ENCODE measurements at regions not wholly inside any gene's neighbourhood (a gene's known extent, or its start where the extent isn't known, plus 50 kb on each side); places are given as distances from the start of the nearest gene placed in this dataset.

GRCh38 chr21:35222021-35222420 is 172.9 kb upstream of the RUNX1 start:
- Histone ChIP-seq H3K4me3 (no peak overlapping the region), H3K27ac (ENCODE audit: low read depth in 1 of 2, low read length in 1 of 2) (no peak overlapping the region), H3K27me3 (ENCODE audit: control insufficient read depth in 3 of 3, insufficient read depth in 3 of 3, low read length in 2 of 3) (no peaks in the 10 kb centered on the region), H3K36me3 (ENCODE audit: control insufficient read depth in 4 of 4, insufficient read depth in 4 of 4, low read length in 4 of 4) (no peaks in the 10 kb centered on the region), H3K4me1 (ENCODE audit: control insufficient read depth in 5 of 5, insufficient read depth in 5 of 5, low read length in 5 of 5) (no peaks in the 10 kb centered on the region), H3K9ac (ENCODE audit: insufficient read depth in 1 of 2, low read length in 2 of 2) (no peak overlapping the region), H3K9me3 (ENCODE audit: control insufficient read depth in 4 of 4, insufficient read depth in 3 of 4, low read length in 3 of 4) (no peaks in the 10 kb centered on the region)
- WGBS, 2 donors = 72 to 78% methylated on average over 3 of the region's 3 CpGs
- no peak for DNase-seq
- TF ChIP-seq, protein P1, sequence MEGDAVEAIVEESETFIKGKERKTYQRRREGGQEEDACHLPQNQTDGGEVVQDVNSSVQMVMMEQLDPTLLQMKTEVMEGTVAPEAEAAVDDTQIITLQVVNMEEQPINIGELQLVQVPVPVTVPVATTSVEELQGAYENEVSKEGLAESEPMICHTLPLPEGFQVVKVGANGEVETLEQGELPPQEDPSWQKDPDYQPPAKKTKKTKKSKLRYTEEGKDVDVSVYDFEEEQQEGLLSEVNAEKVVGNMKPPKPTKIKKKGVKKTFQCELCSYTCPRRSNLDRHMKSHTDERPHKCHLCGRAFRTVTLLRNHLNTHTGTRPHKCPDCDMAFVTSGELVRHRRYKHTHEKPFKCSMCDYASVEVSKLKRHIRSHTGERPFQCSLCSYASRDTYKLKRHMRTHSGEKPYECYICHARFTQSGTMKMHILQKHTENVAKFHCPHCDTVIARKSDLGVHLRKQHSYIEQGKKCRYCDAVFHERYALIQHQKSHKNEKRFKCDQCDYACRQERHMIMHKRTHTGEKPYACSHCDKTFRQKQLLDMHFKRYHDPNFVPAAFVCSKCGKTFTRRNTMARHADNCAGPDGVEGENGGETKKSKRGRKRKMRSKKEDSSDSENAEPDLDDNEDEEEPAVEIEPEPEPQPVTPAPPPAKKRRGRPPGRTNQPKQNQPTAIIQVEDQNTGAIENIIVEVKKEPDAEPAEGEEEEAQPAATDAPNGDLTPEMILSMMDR (IDR thresholded peaks at IDR 0.05; ENCODE audit: control extremely low read depth, extremely low read depth) = no peak
- no peak for ATAC-seq (ENCODE audit: insufficient read depth, low FRiP score)

DNA sequence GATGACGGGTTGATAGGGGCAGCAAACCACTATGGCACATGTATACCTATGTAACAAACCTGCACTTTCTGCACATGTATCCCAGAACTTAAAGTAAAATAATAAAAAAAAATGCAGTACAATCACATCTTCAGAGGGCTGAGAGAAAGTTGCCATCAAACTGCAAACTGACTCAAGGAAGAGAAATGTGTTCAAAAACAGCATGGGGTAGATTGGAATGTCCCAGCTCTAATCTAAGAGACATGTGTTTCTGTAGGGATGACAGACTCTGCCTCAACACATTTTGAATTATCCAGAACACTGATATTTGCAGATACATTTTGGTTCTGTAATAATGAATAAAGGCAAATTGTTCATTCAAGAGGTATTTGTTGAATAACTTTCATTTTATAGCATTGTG is 171.2 kb upstream of the RUNX1 start:
- Histone ChIP-seq H3K36me3 (ENCODE audit: control insufficient read depth in 4 of 4, insufficient read depth in 4 of 4, low read length in 4 of 4) (no peaks in the 10 kb centered on the region), H3K27ac (ENCODE audit: low read depth in 1 of 2, low read length in 1 of 2) (no peak overlapping the region), H3K9me3 (ENCODE audit: control insufficient read depth in 4 of 4, insufficient read depth in 3 of 4, low read length in 3 of 4) (no peaks in the 10 kb centered on the region), H3K9ac (ENCODE audit: insufficient read depth in 1 of 2, low read length in 2 of 2) (no peak overlapping the region), H3K27me3 (ENCODE audit: control insufficient read depth in 3 of 3, insufficient read depth in 3 of 3, low read length in 2 of 3) (no peaks in the 10 kb centered on the region), H3K4me3 (no peak overlapping the region), H3K4me1 (ENCODE audit: control insufficient read depth in 5 of 5, insufficient read depth in 5 of 5, low read length in 5 of 5) (no peaks in the 10 kb centered on the region)
- no peak for ATAC-seq (ENCODE audit: insufficient read depth, low FRiP score)
- 91 to 95% methylated on average over 1 of the region's 1 CpG for WGBS, 2 donors
- DNase-seq = no peak
- TF ChIP-seq, protein P1 (IDR thresholded peaks at IDR 0.05; ENCODE audit: control extremely low read depth, extremely low read depth) = no peak

DNA sequence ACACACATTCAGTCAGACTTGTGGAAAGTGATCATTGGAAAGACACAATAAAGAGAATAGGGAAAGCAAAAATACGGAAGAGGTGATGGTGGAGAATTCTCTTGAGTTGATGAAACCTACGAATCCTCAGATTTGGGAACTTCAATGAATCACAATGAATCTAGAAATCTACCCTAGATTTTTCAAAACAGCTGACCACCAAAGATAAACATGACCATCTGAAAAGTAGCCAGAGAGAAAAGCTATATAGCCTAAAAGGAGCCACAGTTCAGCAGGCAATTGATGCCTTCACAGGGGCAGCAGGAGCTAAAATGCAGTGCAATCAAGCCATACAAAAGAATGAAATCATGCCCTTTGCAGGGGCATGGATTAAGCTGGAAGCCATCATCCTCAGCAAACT is 170.6 kb upstream of the RUNX1 start:
- H3K4me3 ChIP-seq = no peak overlapping the region
- H3K4me1 ChIP-seq (ENCODE audit: control insufficient read depth in 5 of 5, insufficient read depth in 5 of 5, low read length in 5 of 5) = no peaks in the 10 kb centered on the region
- H3K9ac ChIP-seq (ENCODE audit: insufficient read depth in 1 of 2, low read length in 2 of 2) = no peak overlapping the region
- H3K36me3 ChIP-seq (ENCODE audit: control insufficient read depth in 4 of 4, insufficient read depth in 4 of 4, low read length in 4 of 4) = no peaks in the 10 kb centered on the region
- H3K9me3 ChIP-seq (ENCODE audit: control insufficient read depth in 4 of 4, insufficient read depth in 3 of 4, low read length in 3 of 4) = no peaks in the 10 kb centered on the region
- DNase-seq (no peak), ATAC-seq (ENCODE audit: insufficient read depth, low FRiP score) (no peak)
- 91 to 92% methylated on average over 2 of the region's 2 CpGs for WGBS, 2 donors
- TF ChIP-seq, protein P1 (IDR thresholded peaks at IDR 0.05; ENCODE audit: control extremely low read depth, extremely low read depth) = no peak
- no peak overlapping the region for H3K27ac ChIP-seq (ENCODE audit: low read depth in 1 of 2, low read length in 1 of 2)
- no peaks in the 10 kb centered on the region for H3K27me3 ChIP-seq (ENCODE audit: control insufficient read depth in 3 of 3, insufficient read depth in 3 of 3, low read length in 2 of 3)

- no peaks in the 10 kb centered on the region for H3K27me3 ChIP-seq (ENCODE audit: control insufficient read depth in 3 of 3, insufficient read depth in 3 of 3, low read length in 2 of 3)
- H3K9me3 ChIP-seq (ENCODE audit: control insufficient read depth in 4 of 4, insufficient read depth in 3 of 4, low read length in 3 of 4) = no peaks in the 10 kb centered on the region
- no peak overlapping the region for H3K4me3 ChIP-seq
- TF ChIP-seq, protein P1 (IDR thresholded peaks at IDR 0.05; ENCODE audit: control extremely low read depth, extremely low read depth) = no peak
- WGBS, 2 donors = 56 to 60% methylated on average over 2 of the region's 2 CpGs
- H3K36me3 ChIP-seq (ENCODE audit: control insufficient read depth in 4 of 4, insufficient read depth in 4 of 4, low read length in 4 of 4) = no peaks in the 10 kb centered on the region
- no peak for DNase-seq
- H3K4me1 ChIP-seq (ENCODE audit: control insufficient read depth in 5 of 5, insufficient read depth in 5 of 5, low read length in 5 of 5) = no peaks in the 10 kb centered on the region
- ATAC-seq (ENCODE audit: insufficient read depth, low FRiP score) = no peak
- no peak overlapping the region for H3K9ac ChIP-seq (ENCODE audit: insufficient read depth in 1 of 2, low read length in 2 of 2)
- no peak overlapping the region for H3K27ac ChIP-seq (ENCODE audit: low read depth in 1 of 2, low read length in 1 of 2)
These were observed 170.2 kb upstream of the RUNX1 start for GRCh38 chr21:35219291-35219690.
